Cardiac muscle cell (in vitro differentiated cells and primary cell): ENCODE measurements at regions not wholly inside any gene's neighbourhood (a gene's known extent, or its start where the extent isn't known, plus 50 kb on each side); places are given as distances from the start of the nearest gene placed in this dataset.

Source experiments
- DNase-seq, 2 donors: peaks; one replicate each; pipeline versions ENCODE4 v3.0.0 to v3.0.0-alpha.2; 2010 to 2017; ENCODE audit warnings: low read depth in 1 of 2, low spot score in 1 of 2
- H3K27ac ChIP-seq: fragments of 200-600 bp; sonication (generic); 2 replicates; pipeline ENCODE4 v1.5.1; 2016
- H3K27me3 ChIP-seq: fragments of 200-600 bp; sonication (generic); 2 replicates; pipeline ENCODE4 v1.6.0; 2016; ENCODE audit warnings: control low read depth
- H3K36me3 ChIP-seq: fragments of 200-600 bp; sonication (generic); 2 replicates; pipeline ENCODE4 v1.5.1; 2016; ENCODE audit warnings: control low read depth
- H3K4me1 ChIP-seq: fragments of 200-600 bp; sonication (generic); 2 replicates; pipeline ENCODE4 v1.8.1; 2017; ENCODE audit warnings: low read depth, mild to moderate bottlenecking, mixed run types
- H3K4me3 ChIP-seq: fragments of 200-600 bp; sonication (generic); 2 replicates; pipeline ENCODE4 v1.5.1; 2016; ENCODE audit warnings: mild to moderate bottlenecking
- H3K9me3 ChIP-seq: fragments of 200-600 bp; sonication (generic); 2 replicates; pipeline ENCODE4 v1.5.1; 2017; ENCODE audit warnings: low read depth, mild to moderate bottlenecking, control low read depth
- TF ChIP-seq, protein P1 (sequence below): IDR thresholded peaks from 2 replicates; pipeline ENCODE4 v1.5.1; 2012; ENCODE audit warnings: low read depth, mild to moderate bottlenecking, low read length

- H3K27ac ChIP-seq: no peak overlapping the region
- H3K36me3 ChIP-seq: no peaks in the 10 kb centered on the region
- TF ChIP-seq, protein P1, sequence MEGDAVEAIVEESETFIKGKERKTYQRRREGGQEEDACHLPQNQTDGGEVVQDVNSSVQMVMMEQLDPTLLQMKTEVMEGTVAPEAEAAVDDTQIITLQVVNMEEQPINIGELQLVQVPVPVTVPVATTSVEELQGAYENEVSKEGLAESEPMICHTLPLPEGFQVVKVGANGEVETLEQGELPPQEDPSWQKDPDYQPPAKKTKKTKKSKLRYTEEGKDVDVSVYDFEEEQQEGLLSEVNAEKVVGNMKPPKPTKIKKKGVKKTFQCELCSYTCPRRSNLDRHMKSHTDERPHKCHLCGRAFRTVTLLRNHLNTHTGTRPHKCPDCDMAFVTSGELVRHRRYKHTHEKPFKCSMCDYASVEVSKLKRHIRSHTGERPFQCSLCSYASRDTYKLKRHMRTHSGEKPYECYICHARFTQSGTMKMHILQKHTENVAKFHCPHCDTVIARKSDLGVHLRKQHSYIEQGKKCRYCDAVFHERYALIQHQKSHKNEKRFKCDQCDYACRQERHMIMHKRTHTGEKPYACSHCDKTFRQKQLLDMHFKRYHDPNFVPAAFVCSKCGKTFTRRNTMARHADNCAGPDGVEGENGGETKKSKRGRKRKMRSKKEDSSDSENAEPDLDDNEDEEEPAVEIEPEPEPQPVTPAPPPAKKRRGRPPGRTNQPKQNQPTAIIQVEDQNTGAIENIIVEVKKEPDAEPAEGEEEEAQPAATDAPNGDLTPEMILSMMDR: no peak
- peaks cover 3% of the 10 kb centered on the region for H3K4me1 ChIP-seq
- no peak for DNase-seq
- no peaks in the 10 kb centered on the region for H3K27me3 ChIP-seq
- no peak overlapping the region for H3K4me3 ChIP-seq
- H3K9me3 ChIP-seq: no peaks in the 10 kb centered on the region
Measured at GRCh38 chr7:46210467-46210866, 289.4 kb upstream of the IGFBP3 start.

- H3K27me3 ChIP-seq: no peaks in the 10 kb centered on the region
- no peaks in the 10 kb centered on the region for H3K4me1 ChIP-seq
- no peak overlapping the region for H3K4me3 ChIP-seq
- TF ChIP-seq, protein P1: no peak
- H3K9me3 ChIP-seq: no peaks in the 10 kb centered on the region
- no peak overlapping the region for H3K27ac ChIP-seq
- H3K36me3 ChIP-seq: no peaks in the 10 kb centered on the region
- DNase-seq: no peak
Measured at GRCh38 chr7:46209611-46210388, 288.7 kb upstream of the IGFBP3 start.

DNA sequence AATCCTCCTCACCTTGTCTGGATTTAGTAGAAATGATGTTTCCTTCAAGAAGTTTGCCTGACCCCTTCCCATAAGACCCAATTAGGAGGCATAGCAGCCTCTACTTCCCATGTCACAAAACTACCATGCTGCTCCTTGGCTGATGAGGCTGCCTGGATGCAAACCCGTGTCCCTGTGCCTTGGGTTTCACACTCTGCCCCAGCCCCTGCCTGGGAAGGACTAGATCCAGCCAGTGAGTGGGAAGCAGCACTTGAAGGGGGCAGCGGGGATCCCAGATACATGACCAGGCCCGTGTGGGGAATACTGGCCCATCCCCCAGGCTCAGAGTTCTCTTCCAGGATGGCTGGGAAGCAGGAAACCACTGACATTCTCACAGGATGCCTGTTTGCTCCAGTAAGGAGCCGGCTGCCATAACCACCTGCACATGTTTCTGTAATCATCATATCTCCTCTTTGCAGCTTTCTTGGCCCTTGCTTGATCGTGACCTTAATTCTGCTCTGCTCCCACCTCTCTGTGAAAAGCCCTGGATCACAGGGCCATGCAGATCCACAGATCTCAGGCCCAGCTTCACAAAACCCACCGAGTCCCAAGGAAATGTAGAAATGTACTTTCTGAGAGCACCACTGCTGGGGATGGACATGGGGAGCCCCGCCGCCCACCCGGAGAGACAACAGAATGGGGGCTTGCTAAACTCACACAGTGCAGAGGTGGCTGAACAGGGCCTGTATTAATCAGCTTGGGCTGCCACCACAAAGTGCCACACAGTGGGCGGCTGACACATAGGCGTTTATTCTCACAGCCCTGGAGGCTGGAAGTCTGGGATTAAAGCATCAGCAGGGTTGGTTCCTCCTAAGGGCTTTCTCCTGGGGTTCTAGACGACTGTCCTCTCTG is 287.8 kb upstream of the IGFBP3 start:
- no peaks in the 10 kb centered on the region for H3K36me3 ChIP-seq
- H3K4me1 ChIP-seq: no peaks in the 10 kb centered on the region
- TF ChIP-seq, protein P1: no peak
- H3K4me3 ChIP-seq: no peak overlapping the region
- DNase-seq: no peak
- H3K27me3 ChIP-seq: no peaks in the 10 kb centered on the region
- H3K27ac ChIP-seq: no peak overlapping the region
- no peaks in the 10 kb centered on the region for H3K9me3 ChIP-seq

DNA sequence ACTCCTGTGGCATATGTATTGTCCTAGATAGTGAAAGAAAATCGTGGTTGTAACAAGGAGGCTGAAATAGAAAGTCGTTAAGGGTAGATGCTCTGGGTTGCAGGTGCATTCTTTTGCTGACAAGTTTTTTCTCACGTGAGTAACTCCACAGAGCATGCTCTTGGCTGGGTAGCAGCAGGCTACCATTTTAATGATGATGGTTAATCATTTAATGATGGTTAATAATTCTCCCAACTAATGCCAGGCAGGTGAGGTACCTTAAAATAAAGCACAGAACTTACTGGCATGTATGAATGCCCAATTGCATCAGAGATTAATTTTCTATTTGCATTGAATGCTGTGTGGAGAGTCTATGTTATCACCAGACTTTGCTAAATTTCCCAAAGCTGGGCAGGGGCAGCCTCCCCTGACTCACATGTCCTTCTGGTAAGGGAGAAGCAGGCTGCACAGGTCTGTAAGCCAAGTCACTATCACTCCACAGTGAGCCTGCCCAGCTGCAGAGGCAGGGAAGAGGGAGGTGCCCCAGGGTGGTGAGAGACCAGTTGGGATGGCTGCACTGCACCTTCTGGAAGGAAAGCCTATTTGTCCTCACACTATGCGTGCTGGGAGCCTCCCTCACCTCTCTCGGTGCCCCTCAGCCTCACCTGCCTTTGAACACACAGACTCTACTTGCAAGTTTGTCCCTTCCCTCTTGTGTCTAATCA is 287.0 kb upstream of the IGFBP3 start:
- no peaks in the 10 kb centered on the region for H3K27me3 ChIP-seq
- no peak overlapping the region for H3K4me3 ChIP-seq
- no peak overlapping the region for H3K27ac ChIP-seq
- TF ChIP-seq, protein P1: no peak
- H3K4me1 ChIP-seq: no peaks in the 10 kb centered on the region
- no peak for DNase-seq
- H3K9me3 ChIP-seq: no peaks in the 10 kb centered on the region
- no peaks in the 10 kb centered on the region for H3K36me3 ChIP-seq

GRCh38 chr7:46206476-46207060 is 285.5 kb upstream of the IGFBP3 start:
- H3K36me3 ChIP-seq: no peaks in the 10 kb centered on the region

More at GRCh38 chr7:46206476-46207060, 285.5 kb upstream of the IGFBP3 start:
- Histone ChIP-seq H3K27ac (no peak overlapping the region), H3K27me3 (no peaks in the 10 kb centered on the region), H3K4me1 (no peaks in the 10 kb centered on the region), H3K9me3 (no peaks in the 10 kb centered on the region), H3K4me3 (no peak overlapping the region)
- TF ChIP-seq, protein P1: no peak
- DNase-seq: no peak
